ENCODE measurements at regions not wholly inside any gene's neighbourhood (a gene's known extent, or its start where the extent isn't known, plus 50 kb on each side); places are given as distances from the start of the nearest gene placed in this dataset.

DNA sequence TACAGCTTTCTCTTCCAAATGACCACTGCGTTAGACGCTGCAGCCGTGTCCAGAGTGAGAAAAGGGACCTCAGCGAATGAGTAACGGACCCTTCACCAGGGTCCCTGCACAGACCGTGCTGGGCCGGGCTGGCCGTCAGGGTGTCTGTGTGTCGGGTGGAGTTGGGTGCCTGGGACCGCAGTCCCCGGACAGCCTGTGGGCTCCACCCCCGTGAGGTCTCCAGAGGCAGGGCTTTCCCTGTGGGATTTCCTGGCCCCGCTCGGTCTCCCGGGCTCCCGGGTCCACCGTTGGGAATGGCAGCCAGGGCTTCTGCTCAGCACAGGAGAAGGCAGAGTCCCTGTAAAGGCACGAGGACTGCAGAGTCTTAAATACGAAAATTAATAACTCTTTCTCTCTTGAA is 509.7 kb downstream of the TCERG1L start:
- H3K4me1 ChIP-seq (ENCODE audit: control insufficient read depth in 2 of 2, insufficient read depth in 2 of 2, low read length in 2 of 2): no peaks in the 10 kb centered on the region
- H3K4me3 ChIP-seq (ENCODE audit: low read length): no peak overlapping the region
- H3K36me3 ChIP-seq (ENCODE audit: control insufficient read depth in 2 of 3, insufficient read depth in 3 of 3, low read length in 3 of 3): no peaks in the 10 kb centered on the region
- H3K9me3 ChIP-seq (ENCODE audit: control insufficient read depth in 2 of 3, low read length in 3 of 3): no peaks in the 10 kb centered on the region
- Mint-ChIP-seq H3K4me1 (no peaks in the 10 kb centered on the region), H3K9me3 (peaks cover 0 to 3% (median 0%) of the 10 kb centered on the region in 11 donors), H3K27ac (no peak overlapping the region), H3K4me3 (no peak overlapping the region), H3K27me3 (peaks cover 0 to 16% (median 0%) of the 10 kb centered on the region in 5 donors), H3K36me3 (no peaks in the 10 kb centered on the region)
- ChIA-PET POLR2A (no interaction called here), CTCF (no interaction called here)
- H3K27me3 ChIP-seq (ENCODE audit: control insufficient read depth in 2 of 2, insufficient read depth in 2 of 2, low read length in 2 of 2): no peaks in the 10 kb centered on the region
- no peak for ATAC-seq
- DNase-seq: no peak
- intact Hi-C loops (cut with micrococcal nuclease): no loop called here
- no peak overlapping the region for H3K27ac ChIP-seq (ENCODE audit: low read depth, low read length)

DNA sequence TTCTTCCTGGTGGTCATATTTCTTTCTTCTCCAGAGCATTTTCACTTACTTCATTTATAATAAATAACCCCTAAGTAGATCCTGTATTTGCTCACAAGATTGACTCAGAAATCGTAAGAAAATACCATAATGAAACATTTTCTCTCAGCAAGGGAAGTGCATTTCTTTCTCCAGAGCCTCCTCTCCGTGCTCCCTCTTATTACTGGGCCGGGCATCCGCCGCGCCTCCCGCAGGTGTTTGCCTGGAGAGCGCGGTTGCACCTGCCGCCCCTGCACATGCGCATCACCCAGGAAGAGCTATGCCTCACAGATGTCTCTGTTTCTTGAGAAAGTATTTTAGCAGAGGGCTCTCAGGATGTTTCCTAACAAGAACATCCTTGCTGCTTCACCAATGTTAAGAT is 509.2 kb downstream of the TCERG1L start:
- Histone ChIP-seq H3K9me3 (ENCODE audit: control insufficient read depth in 2 of 3, low read length in 3 of 3) (no peaks in the 10 kb centered on the region), H3K4me1 (ENCODE audit: control insufficient read depth in 2 of 2, insufficient read depth in 2 of 2, low read length in 2 of 2) (no peaks in the 10 kb centered on the region), H3K36me3 (ENCODE audit: control insufficient read depth in 2 of 3, insufficient read depth in 3 of 3, low read length in 3 of 3) (no peaks in the 10 kb centered on the region), H3K27me3 (ENCODE audit: control insufficient read depth in 2 of 2, insufficient read depth in 2 of 2, low read length in 2 of 2) (no peaks in the 10 kb centered on the region), H3K27ac (ENCODE audit: low read depth, low read length) (no peak overlapping the region), H3K4me3 (ENCODE audit: low read length) (no peak overlapping the region)
- intact Hi-C loops (cut with micrococcal nuclease): no loop called here
- POLR2A ChIA-PET: no interaction called here
- no peak for DNase-seq
- no peak for ATAC-seq
- Mint-ChIP-seq H3K4me3 (no peak overlapping the region), H3K27me3 (peaks cover 0 to 11% (median 0%) of the 10 kb centered on the region in 5 donors), H3K9me3 (peaks cover 0 to 3% (median 0%) of the 10 kb centered on the region in 11 donors), H3K4me1 (no peaks in the 10 kb centered on the region), H3K27ac (no peak overlapping the region), H3K36me3 (no peaks in the 10 kb centered on the region)
- CTCF ChIA-PET: no interaction called here

DNA sequence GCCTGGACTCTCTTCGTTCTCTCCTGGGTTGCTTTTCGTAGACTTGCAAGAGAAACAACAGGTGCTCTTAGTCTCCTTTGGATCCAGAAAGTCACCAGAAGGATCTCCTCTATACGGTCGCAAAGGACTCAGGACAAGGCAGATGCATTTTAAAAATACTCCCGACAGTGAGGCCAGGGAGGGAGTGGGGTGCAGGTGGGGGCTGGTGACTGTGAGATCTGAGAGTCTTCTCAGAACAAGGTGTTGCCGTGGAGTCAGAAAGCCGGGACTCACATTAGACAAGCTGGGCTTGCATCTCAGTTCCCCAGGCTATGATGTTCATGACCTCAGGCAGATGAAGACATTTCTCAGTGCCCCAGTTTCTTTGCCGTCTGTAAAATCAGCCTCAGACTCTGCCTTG is 507.2 kb downstream of the TCERG1L start:
- H3K4me3 Mint-ChIP-seq: no peak overlapping the region
- H3K27me3 Mint-ChIP-seq: peaks cover 0 to 7% (median 0%) of the 10 kb centered on the region in 5 donors
- H3K27me3 ChIP-seq (ENCODE audit: control insufficient read depth in 2 of 2, insufficient read depth in 2 of 2, low read length in 2 of 2): no peaks in the 10 kb centered on the region
- no peaks in the 10 kb centered on the region for H3K36me3 Mint-ChIP-seq
- no peaks in the 10 kb centered on the region for H3K36me3 ChIP-seq (ENCODE audit: control insufficient read depth in 2 of 3, insufficient read depth in 3 of 3, low read length in 3 of 3)
- H3K4me1 Mint-ChIP-seq: no peaks in the 10 kb centered on the region
- DNase-seq (no peak), ATAC-seq (no peak)
- no peak overlapping the region for H3K27ac Mint-ChIP-seq
- no peak overlapping the region for H3K27ac ChIP-seq (ENCODE audit: low read depth, low read length)
- H3K9me3 ChIP-seq (ENCODE audit: control insufficient read depth in 2 of 3, low read length in 3 of 3): no peaks in the 10 kb centered on the region
- intact Hi-C loops (cut with micrococcal nuclease): no loop called here
- CTCF ChIA-PET: no interaction called here
- H3K9me3 Mint-ChIP-seq: peaks cover 0 to 3% (median 0%) of the 10 kb centered on the region in 11 donors
- no peak overlapping the region for H3K4me3 ChIP-seq (ENCODE audit: low read length)
- POLR2A ChIA-PET: no interaction called here
- no peaks in the 10 kb centered on the region for H3K4me1 ChIP-seq (ENCODE audit: control insufficient read depth in 2 of 2, insufficient read depth in 2 of 2, low read length in 2 of 2)

DNA sequence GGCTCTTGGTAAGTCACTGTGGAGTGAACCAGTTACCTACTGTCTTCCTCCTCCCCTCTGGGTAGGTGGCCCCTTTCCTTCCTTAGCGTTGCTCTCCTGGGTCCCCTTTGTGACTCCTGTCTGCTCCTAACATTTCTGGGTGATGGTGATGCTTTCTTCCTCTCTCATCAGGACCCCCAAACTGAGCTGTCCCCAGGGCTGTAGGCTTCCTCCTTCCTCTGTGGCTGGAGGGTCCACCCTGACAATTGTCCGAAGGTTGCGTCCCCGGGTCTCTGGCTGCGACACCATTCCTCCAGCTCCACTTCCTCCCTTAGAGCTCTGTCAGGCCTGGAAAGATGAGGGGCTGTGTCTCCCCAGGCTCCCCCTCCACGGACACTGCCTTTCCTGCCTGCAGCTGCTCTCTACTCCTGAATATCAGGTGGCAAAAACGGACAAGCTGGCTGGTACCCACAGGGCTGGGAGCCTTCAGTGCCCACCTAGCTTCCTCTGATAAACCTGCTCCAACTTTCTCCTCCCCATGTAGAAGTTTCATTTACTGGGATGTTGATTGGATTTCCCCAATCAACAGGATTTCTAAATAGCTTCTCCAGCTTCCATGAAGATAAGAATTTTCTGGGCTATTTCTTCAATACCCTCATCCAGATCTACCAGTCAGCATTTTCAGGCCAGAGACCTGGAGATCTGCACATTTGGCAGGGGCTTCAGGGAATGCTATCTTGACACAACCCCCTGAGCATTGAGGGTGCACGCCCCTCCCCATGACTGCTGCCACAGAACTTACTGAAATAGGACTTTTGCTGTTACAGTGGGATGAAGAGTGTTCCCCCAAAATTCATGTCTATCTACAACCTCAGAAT is 506.5 kb downstream of the TCERG1L start:
- no peak overlapping the region for H3K4me3 ChIP-seq (ENCODE audit: low read length)
- POLR2A ChIA-PET: no interaction called here
- H3K36me3 Mint-ChIP-seq: no peaks in the 10 kb centered on the region
- CTCF ChIA-PET: no interaction called here
- H3K27me3 Mint-ChIP-seq: peaks cover 0 to 7% (median 0%) of the 10 kb centered on the region in 5 donors
- no peaks in the 10 kb centered on the region for H3K4me1 Mint-ChIP-seq
- intact Hi-C loops (cut with micrococcal nuclease): no loop called here
- H3K4me1 ChIP-seq (ENCODE audit: control insufficient read depth in 2 of 2, insufficient read depth in 2 of 2, low read length in 2 of 2): no peaks in the 10 kb centered on the region
- DNase-seq (no peak), ATAC-seq (no peak)
- no peaks in the 10 kb centered on the region for H3K9me3 ChIP-seq (ENCODE audit: control insufficient read depth in 2 of 3, low read length in 3 of 3)
- peaks cover 0 to 3% (median 0%) of the 10 kb centered on the region in 11 donors for H3K9me3 Mint-ChIP-seq
- no peak overlapping the region for H3K4me3 Mint-ChIP-seq
- H3K27ac ChIP-seq (ENCODE audit: low read depth, low read length): no peak overlapping the region
- H3K27ac Mint-ChIP-seq: no peak overlapping the region
- H3K27me3 ChIP-seq (ENCODE audit: control insufficient read depth in 2 of 2, insufficient read depth in 2 of 2, low read length in 2 of 2): no peaks in the 10 kb centered on the region
- no peaks in the 10 kb centered on the region for H3K36me3 ChIP-seq (ENCODE audit: control insufficient read depth in 2 of 3, insufficient read depth in 3 of 3, low read length in 3 of 3)

DNA sequence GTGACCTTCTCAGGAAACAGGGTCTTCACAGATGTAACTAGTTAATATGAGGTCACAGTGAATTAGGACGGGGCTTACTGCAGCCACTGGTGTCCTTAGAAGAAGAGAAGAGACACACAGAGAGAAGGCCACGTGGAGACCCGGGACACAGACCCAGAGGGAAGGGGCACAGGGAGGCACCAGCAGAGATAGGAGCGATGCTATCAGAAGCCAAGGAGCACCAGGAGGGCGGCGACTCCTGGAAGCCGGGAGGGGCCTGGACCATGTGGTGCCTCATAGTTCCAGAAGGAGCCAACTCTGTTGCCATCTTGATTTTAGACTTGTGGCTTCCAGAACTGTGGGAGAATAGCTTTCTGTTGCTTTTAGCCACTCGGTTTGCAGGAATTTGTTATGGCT is 505.9 kb downstream of the TCERG1L start:
- DNase-seq: no peak
- Histone ChIP-seq H3K4me3 (ENCODE audit: low read length) (no peak overlapping the region), H3K27me3 (ENCODE audit: control insufficient read depth in 2 of 2, insufficient read depth in 2 of 2, low read length in 2 of 2) (no peaks in the 10 kb centered on the region), H3K27ac (ENCODE audit: low read depth, low read length) (no peak overlapping the region), H3K9me3 (ENCODE audit: control insufficient read depth in 2 of 3, low read length in 3 of 3) (no peaks in the 10 kb centered on the region), H3K36me3 (ENCODE audit: control insufficient read depth in 2 of 3, insufficient read depth in 3 of 3, low read length in 3 of 3) (no peaks in the 10 kb centered on the region), H3K4me1 (ENCODE audit: control insufficient read depth in 2 of 2, insufficient read depth in 2 of 2, low read length in 2 of 2) (no peaks in the 10 kb centered on the region)
- no peaks in the 10 kb centered on the region for H3K4me1 Mint-ChIP-seq
- H3K4me3 Mint-ChIP-seq: no peak overlapping the region
- CTCF ChIA-PET: no interaction called here
- H3K27ac Mint-ChIP-seq: no peak overlapping the region
- POLR2A ChIA-PET: no interaction called here
- intact Hi-C loops (cut with micrococcal nuclease): no loop called here
- peaks cover 0 to 3% (median 0%) of the 10 kb centered on the region in 11 donors for H3K9me3 Mint-ChIP-seq
- no peak for ATAC-seq
- H3K27me3 Mint-ChIP-seq: peaks cover 0 to 7% (median 0%) of the 10 kb centered on the region in 5 donors
- no peaks in the 10 kb centered on the region for H3K36me3 Mint-ChIP-seq

DNA sequence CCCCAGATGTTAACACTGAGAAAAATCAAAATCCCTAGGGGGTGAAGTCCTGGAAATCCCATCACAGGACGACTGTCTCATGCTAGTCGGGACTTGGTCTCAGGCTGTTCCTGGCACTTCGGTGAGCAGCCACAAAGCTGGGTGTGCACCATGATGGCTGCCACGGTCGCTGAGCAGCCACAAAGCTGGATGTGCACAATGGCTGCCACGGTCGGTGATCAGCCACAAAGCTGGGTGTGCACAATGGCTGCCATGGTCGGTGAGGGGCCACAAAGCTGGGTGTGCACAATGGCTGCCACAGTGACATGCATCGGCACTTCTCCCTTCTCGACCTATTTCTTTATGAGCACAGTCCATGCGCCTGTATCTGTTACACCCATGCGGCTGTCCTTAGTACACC is 505.1 kb downstream of the TCERG1L start:
- Histone ChIP-seq H3K4me1 (ENCODE audit: control insufficient read depth in 2 of 2, insufficient read depth in 2 of 2, low read length in 2 of 2) (no peaks in the 10 kb centered on the region), H3K27me3 (ENCODE audit: control insufficient read depth in 2 of 2, insufficient read depth in 2 of 2, low read length in 2 of 2) (no peaks in the 10 kb centered on the region), H3K36me3 (ENCODE audit: control insufficient read depth in 2 of 3, insufficient read depth in 3 of 3, low read length in 3 of 3) (no peaks in the 10 kb centered on the region), H3K27ac (ENCODE audit: low read depth, low read length) (no peak overlapping the region), H3K9me3 (ENCODE audit: control insufficient read depth in 2 of 3, low read length in 3 of 3) (no peaks in the 10 kb centered on the region), H3K4me3 (ENCODE audit: low read length) (no peak overlapping the region)
- Mint-ChIP-seq H3K9me3 (peaks cover 0 to 3% (median 0%) of the 10 kb centered on the region in 11 donors), H3K27me3 (peaks cover 0 to 14% (median 0%) of the 10 kb centered on the region in 5 donors), H3K36me3 (no peaks in the 10 kb centered on the region), H3K4me3 (no peak overlapping the region), H3K27ac (no peak overlapping the region), H3K4me1 (no peaks in the 10 kb centered on the region)
- DNase-seq: no peak
- ATAC-seq: no peak
- intact Hi-C loops (cut with micrococcal nuclease): no loop called here
- POLR2A ChIA-PET: no interaction called here
- CTCF ChIA-PET: no interaction called here

DNA sequence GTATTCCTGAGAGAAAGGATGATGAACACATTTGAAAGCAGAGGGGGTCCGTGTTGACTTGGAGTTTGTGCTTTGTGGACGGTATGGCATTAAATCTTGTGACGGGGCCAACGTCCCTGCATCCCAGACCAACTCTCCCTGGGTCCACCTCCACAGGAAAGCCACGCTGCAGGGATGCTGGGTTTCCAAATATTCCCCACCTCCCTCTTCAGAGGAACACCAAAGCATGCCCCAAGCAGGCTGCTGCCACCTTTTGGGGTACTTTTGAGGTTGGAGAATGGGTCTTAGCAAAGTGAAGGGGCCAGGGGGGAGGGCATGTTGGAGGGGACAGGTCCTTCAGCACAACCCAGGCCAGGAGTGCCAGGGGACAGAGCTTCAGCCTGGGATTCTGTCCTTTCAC is 504.4 kb downstream of the TCERG1L start:
- intact Hi-C loops (cut with micrococcal nuclease): no loop called here
- peaks cover 0 to 5% (median 0%) of the 10 kb centered on the region in 11 donors for H3K9me3 Mint-ChIP-seq
- Histone ChIP-seq H3K4me1 (ENCODE audit: control insufficient read depth in 2 of 2, insufficient read depth in 2 of 2, low read length in 2 of 2) (no peaks in the 10 kb centered on the region), H3K9me3 (ENCODE audit: control insufficient read depth in 2 of 3, low read length in 3 of 3) (no peaks in the 10 kb centered on the region), H3K27ac (ENCODE audit: low read depth, low read length) (no peak overlapping the region), H3K4me3 (ENCODE audit: low read length) (no peak overlapping the region), H3K27me3 (ENCODE audit: control insufficient read depth in 2 of 2, insufficient read depth in 2 of 2, low read length in 2 of 2) (no peaks in the 10 kb centered on the region), H3K36me3 (ENCODE audit: control insufficient read depth in 2 of 3, insufficient read depth in 3 of 3, low read length in 3 of 3) (no peaks in the 10 kb centered on the region)
- no peak overlapping the region for H3K4me3 Mint-ChIP-seq
- H3K4me1 Mint-ChIP-seq: no peaks in the 10 kb centered on the region
- ChIA-PET POLR2A (no interaction called here), CTCF (no interaction called here)
- H3K27me3 Mint-ChIP-seq: peaks cover 0 to 20% (median 0%) of the 10 kb centered on the region in 5 donors
- no peak overlapping the region for H3K27ac Mint-ChIP-seq
- no peak for DNase-seq
- no peak for ATAC-seq
- no peaks in the 10 kb centered on the region for H3K36me3 Mint-ChIP-seq
